ENCODE measurements at regions not wholly inside any gene's neighbourhood (a gene's known extent, or its start where the extent isn't known, plus 50 kb on each side); places are given as distances from the start of the nearest gene placed in this dataset.

DNA sequence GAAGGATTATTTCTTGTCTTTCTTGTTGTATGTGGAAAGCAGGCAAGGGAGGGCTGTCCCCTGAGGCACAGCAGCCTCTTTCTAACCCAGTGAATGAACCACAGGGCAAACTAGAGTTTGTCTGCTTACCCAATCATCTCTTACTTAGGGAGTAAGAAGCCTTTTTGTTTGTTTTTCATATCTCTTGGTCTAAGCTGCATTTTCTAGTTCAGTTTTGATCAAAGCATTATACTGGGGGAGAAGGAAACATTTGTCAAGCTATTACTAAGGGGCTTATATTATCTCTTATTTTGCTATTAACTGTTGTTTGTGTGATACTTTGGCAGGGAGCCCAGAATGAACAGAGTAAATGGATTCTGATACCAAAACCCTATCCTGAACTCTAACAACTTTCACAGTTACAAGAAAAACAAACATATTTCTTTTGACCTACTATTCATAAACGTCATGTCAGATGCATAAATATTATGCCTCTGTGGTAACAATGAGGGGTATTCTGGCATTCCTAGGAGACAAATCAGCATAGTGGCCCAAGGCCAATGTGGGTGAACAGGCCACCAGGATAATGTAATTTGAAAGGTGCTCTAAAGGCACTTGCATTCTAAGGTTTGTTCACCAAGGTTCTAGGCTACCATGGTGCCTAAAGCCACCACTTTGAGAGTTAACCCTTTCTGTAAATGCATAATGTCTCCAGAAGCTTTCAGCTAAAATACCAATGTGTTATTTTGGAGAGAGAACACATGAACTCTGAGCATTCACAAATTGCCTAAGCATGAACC lies 271.6 kb upstream of the ZPLD1 start:
- TF ChIP-seq, protein P1, sequence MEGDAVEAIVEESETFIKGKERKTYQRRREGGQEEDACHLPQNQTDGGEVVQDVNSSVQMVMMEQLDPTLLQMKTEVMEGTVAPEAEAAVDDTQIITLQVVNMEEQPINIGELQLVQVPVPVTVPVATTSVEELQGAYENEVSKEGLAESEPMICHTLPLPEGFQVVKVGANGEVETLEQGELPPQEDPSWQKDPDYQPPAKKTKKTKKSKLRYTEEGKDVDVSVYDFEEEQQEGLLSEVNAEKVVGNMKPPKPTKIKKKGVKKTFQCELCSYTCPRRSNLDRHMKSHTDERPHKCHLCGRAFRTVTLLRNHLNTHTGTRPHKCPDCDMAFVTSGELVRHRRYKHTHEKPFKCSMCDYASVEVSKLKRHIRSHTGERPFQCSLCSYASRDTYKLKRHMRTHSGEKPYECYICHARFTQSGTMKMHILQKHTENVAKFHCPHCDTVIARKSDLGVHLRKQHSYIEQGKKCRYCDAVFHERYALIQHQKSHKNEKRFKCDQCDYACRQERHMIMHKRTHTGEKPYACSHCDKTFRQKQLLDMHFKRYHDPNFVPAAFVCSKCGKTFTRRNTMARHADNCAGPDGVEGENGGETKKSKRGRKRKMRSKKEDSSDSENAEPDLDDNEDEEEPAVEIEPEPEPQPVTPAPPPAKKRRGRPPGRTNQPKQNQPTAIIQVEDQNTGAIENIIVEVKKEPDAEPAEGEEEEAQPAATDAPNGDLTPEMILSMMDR (IDR thresholded peaks at IDR 0.05; ENCODE audit: insufficient read depth, low read length), result no peak
- TF ChIP-seq POLR2AphosphoS5 (IDR thresholded peaks at IDR 0.05; ENCODE audit: low read depth) (no peak), GABPA (IDR thresholded peaks at IDR 0.05; ENCODE audit: low read depth) (no peak), REST (IDR thresholded peaks at IDR 0.05; ENCODE audit: insufficient replicate concordance, low read depth) (no peak), SPI1 (IDR thresholded peaks at IDR 0.05; ENCODE audit: borderline replicate concordance, low read depth) (no peak)

Measured in HL-60 (cell line).